ENCODE measurements at regions not wholly inside any gene's neighbourhood (a gene's known extent, or its start where the extent isn't known, plus 50 kb on each side); places are given as distances from the start of the nearest gene placed in this dataset.

DNA sequence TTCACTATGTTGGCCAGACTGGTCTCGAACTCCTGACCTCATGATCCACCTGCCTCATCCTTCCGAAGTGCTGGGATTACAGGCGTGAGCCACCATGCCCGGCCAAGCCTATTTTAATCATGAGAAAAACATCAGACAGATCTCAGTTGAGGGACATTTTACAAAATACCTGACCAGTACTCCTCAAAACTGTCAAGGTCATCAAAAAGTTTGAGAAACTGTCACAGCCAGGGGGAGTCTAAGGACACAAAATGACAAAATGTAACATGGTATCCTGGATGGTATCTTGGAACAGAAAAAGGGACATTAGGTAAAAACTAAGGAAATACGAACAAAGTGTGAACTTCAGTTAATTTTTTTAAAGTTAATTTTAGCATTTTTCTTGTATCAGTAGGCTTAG is 219.8 kb upstream of the PPP1R3A start:
- no peak overlapping the region for H2AFZ ChIP-seq
- H3K36me3 ChIP-seq (ENCODE audit: control insufficient read depth, insufficient read depth, low read length), result no peaks in the 10 kb centered on the region
- no peaks in the 10 kb centered on the region for H3K4me1 ChIP-seq
- no peak overlapping the region for H3K4me3 ChIP-seq (ENCODE audit: low read depth, low read length)
- H3K27ac ChIP-seq, result no peak overlapping the region
- H3K27me3 ChIP-seq (ENCODE audit: control insufficient read depth, insufficient read depth, low read length), result no peaks in the 10 kb centered on the region
- no peak overlapping the region for H3K4me2 ChIP-seq (ENCODE audit: low read length)
- no peaks in the 10 kb centered on the region for H3K79me2 ChIP-seq
- H3K9ac ChIP-seq, result no peak overlapping the region
- TF ChIP-seq, protein P1, sequence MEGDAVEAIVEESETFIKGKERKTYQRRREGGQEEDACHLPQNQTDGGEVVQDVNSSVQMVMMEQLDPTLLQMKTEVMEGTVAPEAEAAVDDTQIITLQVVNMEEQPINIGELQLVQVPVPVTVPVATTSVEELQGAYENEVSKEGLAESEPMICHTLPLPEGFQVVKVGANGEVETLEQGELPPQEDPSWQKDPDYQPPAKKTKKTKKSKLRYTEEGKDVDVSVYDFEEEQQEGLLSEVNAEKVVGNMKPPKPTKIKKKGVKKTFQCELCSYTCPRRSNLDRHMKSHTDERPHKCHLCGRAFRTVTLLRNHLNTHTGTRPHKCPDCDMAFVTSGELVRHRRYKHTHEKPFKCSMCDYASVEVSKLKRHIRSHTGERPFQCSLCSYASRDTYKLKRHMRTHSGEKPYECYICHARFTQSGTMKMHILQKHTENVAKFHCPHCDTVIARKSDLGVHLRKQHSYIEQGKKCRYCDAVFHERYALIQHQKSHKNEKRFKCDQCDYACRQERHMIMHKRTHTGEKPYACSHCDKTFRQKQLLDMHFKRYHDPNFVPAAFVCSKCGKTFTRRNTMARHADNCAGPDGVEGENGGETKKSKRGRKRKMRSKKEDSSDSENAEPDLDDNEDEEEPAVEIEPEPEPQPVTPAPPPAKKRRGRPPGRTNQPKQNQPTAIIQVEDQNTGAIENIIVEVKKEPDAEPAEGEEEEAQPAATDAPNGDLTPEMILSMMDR (IDR thresholded peaks at IDR 0.05), result no peak
- H3K9me3 ChIP-seq (ENCODE audit: control insufficient read depth, low read length), result no peaks in the 10 kb centered on the region

DNA sequence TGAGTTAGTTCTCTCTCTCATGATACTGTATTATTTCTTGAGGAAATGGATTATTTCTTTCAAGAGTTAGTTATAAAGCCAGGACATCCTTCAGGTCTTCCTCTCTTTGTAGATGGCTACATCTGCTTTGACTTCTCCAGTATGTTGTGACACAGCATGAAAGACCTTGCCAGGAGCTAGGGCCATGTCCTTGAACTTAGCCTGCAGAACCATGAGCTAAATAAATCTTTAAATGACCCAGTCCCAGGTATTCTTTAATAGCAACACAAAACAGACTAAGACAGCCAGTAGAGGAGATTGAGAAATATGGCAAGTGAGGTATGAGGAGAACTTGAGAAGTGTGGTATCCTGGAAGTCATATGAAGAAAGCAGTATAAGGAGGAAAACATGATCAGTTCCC is 214.9 kb upstream of the PPP1R3A start:
- H3K4me3 ChIP-seq (ENCODE audit: low read depth, low read length), result no peak overlapping the region
- H3K27ac ChIP-seq, result no peak overlapping the region
- no peak overlapping the region for H2AFZ ChIP-seq
- H3K27me3 ChIP-seq (ENCODE audit: control insufficient read depth, insufficient read depth, low read length), result no peaks in the 10 kb centered on the region
- no peaks in the 10 kb centered on the region for H3K79me2 ChIP-seq
- H3K9me3 ChIP-seq (ENCODE audit: control insufficient read depth, low read length), result no peaks in the 10 kb centered on the region
- no peak overlapping the region for H3K9ac ChIP-seq
- no peaks in the 10 kb centered on the region for H3K36me3 ChIP-seq (ENCODE audit: control insufficient read depth, insufficient read depth, low read length)
- TF ChIP-seq, protein P1 (IDR thresholded peaks at IDR 0.05), result no peak
- no peaks in the 10 kb centered on the region for H3K4me1 ChIP-seq
- no peak overlapping the region for H3K4me2 ChIP-seq (ENCODE audit: low read length)

DNA sequence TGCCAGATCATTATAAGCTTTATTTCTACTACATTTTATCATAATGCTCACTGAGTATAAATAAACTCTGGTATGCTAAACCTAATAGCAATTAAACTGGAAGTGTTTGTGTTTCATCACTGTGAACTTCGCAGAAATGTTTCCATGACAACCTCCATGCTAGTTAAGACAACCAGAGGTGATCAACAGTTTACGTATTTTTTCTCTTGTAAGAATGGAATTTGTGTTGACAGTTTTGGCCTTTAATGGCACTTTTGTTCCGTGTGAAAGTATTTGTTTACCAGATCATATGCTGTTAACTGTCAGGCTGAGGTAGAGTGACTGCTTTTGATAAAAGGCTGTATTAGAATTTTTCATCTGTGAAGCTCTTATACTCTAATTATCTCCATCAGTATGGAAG is 212.1 kb upstream of the PPP1R3A start:
- Histone ChIP-seq H3K4me2 (ENCODE audit: low read length) (no peak overlapping the region), H3K9me3 (ENCODE audit: control insufficient read depth, low read length) (no peaks in the 10 kb centered on the region), H3K9ac (no peak overlapping the region), H3K27me3 (ENCODE audit: control insufficient read depth, insufficient read depth, low read length) (no peaks in the 10 kb centered on the region), H2AFZ (no peak overlapping the region), H3K36me3 (ENCODE audit: control insufficient read depth, insufficient read depth, low read length) (no peaks in the 10 kb centered on the region), H3K27ac (no peak overlapping the region), H3K4me1 (no peaks in the 10 kb centered on the region), H3K4me3 (ENCODE audit: low read depth, low read length) (no peak overlapping the region), H3K79me2 (no peaks in the 10 kb centered on the region)
- TF ChIP-seq, protein P1 (IDR thresholded peaks at IDR 0.05), result no peak

DNA sequence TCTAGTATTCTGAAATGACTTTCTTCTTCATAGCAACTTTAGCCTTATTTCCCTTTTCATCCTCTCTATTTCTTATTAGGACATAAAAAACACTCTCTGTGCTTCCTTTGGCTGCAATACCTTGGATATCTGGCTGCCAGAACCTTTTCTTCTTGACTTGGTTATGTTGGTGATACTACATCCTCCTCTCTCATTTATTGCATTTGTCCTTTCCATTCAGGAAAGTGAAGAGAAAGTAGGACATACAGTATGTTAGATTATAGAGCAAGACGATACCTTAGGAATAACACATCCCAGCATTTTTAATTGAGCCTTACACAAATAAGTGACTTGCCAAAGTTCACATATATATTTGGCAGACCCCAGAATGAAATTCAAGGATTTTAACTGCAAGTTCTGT is 210.1 kb upstream of the PPP1R3A start:
- TF ChIP-seq, protein P1 (IDR thresholded peaks at IDR 0.05), result no peak
- no peaks in the 10 kb centered on the region for H3K4me1 ChIP-seq
- no peak overlapping the region for H3K4me2 ChIP-seq (ENCODE audit: low read length)
- H3K27ac ChIP-seq, result no peak overlapping the region
- H3K79me2 ChIP-seq, result no peaks in the 10 kb centered on the region
- H3K9ac ChIP-seq, result no peak overlapping the region
- H3K4me3 ChIP-seq (ENCODE audit: low read depth, low read length), result no peak overlapping the region
- no peaks in the 10 kb centered on the region for H3K27me3 ChIP-seq (ENCODE audit: control insufficient read depth, insufficient read depth, low read length)
- no peaks in the 10 kb centered on the region for H3K36me3 ChIP-seq (ENCODE audit: control insufficient read depth, insufficient read depth, low read length)
- no peaks in the 10 kb centered on the region for H3K9me3 ChIP-seq (ENCODE audit: control insufficient read depth, low read length)
- no peak overlapping the region for H2AFZ ChIP-seq

DNA sequence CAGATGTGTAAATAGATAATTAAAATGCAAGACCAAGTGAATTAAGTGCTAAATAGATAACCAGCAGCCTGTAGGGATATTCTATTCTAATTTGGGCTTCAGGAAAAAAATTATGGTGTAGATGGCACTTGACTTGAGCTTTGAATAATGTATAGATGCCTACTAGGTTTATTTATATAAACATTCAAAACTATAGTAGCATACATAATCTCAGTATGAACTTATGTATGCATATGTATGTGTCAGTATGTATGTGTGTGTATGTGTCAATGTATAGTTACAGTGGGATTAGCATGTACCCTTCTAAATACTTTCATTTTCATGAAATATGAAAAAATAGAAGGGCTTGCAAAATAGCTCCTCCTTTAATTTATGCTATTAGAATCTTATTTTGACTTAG is 207.3 kb upstream of the PPP1R3A start:
- Histone ChIP-seq H2AFZ (no peak overlapping the region), H3K4me1 (no peaks in the 10 kb centered on the region), H3K27ac (no peak overlapping the region), H3K4me3 (ENCODE audit: low read depth, low read length) (no peak overlapping the region), H3K79me2 (no peaks in the 10 kb centered on the region), H3K36me3 (ENCODE audit: control insufficient read depth, insufficient read depth, low read length) (no peaks in the 10 kb centered on the region), H3K27me3 (ENCODE audit: control insufficient read depth, insufficient read depth, low read length) (no peaks in the 10 kb centered on the region), H3K4me2 (ENCODE audit: low read length) (no peak overlapping the region), H3K9me3 (ENCODE audit: control insufficient read depth, low read length) (no peaks in the 10 kb centered on the region), H3K9ac (no peak overlapping the region)
- TF ChIP-seq, protein P1 (IDR thresholded peaks at IDR 0.05), result no peak

All from parathyroid adenoma (tissue), 2 donors.